ENCODE measurements at regions not wholly inside any gene's neighbourhood (a gene's known extent, or its start where the extent isn't known, plus 50 kb on each side); places are given as distances from the start of the nearest gene placed in this dataset.

DNA sequence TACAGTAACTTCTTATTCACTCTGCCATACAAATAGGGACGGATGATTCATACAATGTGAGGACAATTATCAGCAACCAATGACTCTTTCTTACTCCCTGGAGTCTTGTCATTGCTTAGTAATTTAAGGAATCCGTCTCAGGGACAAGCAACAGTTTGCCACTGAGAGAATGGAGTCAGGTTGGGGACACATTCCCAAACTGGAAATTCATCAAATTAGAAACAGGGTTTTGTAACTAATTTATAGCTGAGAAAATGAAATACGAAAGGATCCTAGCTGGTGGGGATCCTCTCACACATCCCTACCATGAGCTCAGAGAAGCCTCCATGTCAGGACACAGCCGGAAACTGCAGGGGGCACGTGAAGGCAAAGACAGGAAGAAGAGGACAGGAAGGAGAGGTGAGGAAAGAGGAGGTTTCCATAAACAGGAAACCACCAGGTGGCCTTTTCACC, 50.4 kb upstream of the KDR start:
- TF ChIP-seq, protein P1, sequence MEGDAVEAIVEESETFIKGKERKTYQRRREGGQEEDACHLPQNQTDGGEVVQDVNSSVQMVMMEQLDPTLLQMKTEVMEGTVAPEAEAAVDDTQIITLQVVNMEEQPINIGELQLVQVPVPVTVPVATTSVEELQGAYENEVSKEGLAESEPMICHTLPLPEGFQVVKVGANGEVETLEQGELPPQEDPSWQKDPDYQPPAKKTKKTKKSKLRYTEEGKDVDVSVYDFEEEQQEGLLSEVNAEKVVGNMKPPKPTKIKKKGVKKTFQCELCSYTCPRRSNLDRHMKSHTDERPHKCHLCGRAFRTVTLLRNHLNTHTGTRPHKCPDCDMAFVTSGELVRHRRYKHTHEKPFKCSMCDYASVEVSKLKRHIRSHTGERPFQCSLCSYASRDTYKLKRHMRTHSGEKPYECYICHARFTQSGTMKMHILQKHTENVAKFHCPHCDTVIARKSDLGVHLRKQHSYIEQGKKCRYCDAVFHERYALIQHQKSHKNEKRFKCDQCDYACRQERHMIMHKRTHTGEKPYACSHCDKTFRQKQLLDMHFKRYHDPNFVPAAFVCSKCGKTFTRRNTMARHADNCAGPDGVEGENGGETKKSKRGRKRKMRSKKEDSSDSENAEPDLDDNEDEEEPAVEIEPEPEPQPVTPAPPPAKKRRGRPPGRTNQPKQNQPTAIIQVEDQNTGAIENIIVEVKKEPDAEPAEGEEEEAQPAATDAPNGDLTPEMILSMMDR (IDR thresholded peaks at IDR 0.05; ENCODE audit: borderline replicate concordance, insufficient read depth, low read depth, low read length), result no peak
- no peak overlapping the region for H3K4me3 ChIP-seq (ENCODE audit: low read depth, low read length)

DNA sequence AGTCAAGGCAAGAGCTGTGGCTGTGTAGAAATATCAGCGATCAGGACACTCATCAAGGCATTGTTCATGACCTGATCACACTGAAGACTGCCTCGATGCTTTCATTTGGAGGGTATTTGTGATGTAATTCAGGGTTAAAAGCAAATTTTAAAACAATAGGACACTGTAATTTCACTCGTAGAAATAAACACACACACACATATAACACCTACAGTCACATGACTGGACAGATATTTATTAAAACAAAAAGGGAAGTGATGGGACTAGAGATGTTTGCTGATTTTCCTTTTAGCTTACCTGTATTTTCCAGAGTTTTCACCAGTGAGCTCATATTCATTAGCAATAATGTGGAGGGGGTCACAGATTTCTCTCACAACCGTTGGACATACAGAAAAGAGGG, 51.1 kb upstream of the KDR start:
- TF ChIP-seq, protein P1 (IDR thresholded peaks at IDR 0.05; ENCODE audit: borderline replicate concordance, insufficient read depth, low read depth, low read length), result no peak

DNA sequence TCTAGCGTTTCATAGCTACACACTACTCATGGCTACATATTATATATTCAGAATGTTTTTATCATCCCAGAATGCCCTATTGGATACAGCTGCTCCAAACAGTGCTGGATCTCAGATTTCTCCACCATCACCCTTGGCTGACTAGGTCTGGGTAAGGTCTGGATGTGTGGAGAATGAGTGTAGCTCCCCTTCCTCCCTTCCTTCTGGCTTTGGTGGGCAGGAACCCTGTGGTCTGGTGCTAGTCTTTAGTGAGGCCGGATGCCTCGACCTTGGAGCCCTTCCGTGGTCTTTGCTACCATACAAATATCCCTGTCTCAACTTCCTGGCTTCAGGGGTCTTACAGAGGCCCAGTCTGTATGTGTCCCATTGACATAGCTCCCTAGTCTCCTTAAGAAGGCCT, 52.1 kb upstream of the KDR start:
- no peak overlapping the region for H3K4me3 ChIP-seq (ENCODE audit: low read depth, low read length)

More for the DNA sequence above, 51.1 kb upstream of the KDR start:
- no peak overlapping the region for H3K4me3 ChIP-seq (ENCODE audit: low read depth, low read length)

DNA sequence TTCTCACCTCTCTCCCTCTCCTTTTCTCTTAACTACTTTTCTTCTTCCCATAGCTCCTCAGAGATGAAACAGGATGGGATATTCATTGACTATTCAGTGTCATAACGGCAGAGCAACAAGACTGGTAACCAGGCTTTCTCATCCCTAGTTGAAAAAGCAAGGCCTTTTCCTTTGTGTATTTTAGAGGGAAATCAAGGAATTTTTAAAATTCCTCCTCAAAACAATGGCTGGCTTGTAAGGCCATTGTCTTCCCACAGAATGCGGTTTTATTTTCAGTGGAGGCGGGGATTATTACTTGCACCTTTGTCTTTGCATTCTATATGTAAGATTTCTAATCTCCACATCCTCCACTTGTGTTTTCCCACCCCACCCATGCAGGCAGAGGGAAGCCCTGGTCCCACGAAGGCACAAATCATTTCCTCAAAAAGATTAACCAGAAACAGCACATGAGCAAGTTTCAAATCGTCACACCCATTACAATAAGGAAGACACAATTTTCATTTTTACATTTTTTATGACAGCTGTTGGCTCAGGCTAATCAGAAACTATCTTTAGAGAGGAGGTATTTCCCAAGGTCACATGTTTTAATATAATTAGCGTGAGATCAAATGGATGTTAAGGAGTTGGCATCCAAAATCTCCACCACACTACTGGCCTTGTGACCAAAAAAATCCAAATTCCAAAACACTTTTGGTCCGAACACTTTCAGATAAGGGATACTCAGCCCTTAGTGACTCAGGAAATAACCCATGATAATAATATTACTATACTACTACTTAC, 53.0 kb upstream of the KDR start:
- TF ChIP-seq, protein P1 (IDR thresholded peaks at IDR 0.05; ENCODE audit: borderline replicate concordance, insufficient read depth, low read depth, low read length), result no peak
- no peak overlapping the region for H3K4me3 ChIP-seq (ENCODE audit: low read depth, low read length)

More for the DNA sequence above, 52.1 kb upstream of the KDR start:
- TF ChIP-seq, protein P1 (IDR thresholded peaks at IDR 0.05; ENCODE audit: borderline replicate concordance, insufficient read depth, low read depth, low read length), result no peak

DNA sequence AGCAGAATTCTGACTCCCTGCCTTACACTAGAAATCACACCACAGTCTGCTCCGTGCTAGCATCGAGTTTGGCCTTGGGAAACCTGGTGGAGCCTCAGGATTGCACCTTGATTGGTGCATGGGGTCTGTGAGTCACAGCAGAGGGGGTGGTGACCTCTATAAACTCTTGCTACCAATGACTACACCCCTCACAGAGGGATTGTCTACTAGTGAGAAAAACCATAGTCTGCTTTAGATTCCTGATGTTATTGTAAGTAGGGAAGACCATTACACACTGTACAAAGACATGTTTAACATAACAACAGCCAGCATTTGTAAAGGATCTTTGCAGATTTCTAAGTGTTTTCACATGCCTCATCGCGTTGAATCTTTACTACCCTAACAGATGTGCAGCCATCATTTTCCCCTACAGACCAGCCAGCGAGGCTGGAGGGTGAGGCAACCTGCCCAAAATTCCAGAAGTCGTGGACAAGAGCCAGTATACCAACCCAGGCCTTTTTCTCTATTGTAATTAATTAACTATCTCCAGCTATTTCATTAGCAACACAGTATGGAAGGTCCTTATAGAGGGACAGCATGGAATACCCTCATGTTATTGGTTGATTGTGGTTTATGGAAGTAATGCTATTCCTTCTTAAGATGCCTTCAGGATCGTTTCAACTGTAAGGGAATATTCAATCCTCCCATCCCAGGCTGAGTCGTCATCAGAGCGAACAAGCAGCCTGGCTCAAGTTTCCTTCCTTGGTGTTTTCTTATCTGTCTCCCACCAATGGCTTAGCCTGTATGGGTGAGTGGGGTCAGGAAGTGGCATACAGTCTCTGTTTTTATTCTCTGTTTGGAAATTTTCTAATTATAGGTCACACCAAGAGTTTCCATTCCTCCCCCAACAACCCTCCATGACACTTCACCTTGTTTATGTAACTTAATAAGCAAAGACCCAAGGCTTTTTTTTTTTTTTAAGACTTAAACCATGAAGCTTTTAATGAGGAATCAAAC, 55.9 kb upstream of the KDR start:
- no peak overlapping the region for H3K4me3 ChIP-seq (ENCODE audit: low read depth, low read length)
- TF ChIP-seq, protein P1 (IDR thresholded peaks at IDR 0.05; ENCODE audit: borderline replicate concordance, insufficient read depth, low read depth, low read length), result no peak

DNA sequence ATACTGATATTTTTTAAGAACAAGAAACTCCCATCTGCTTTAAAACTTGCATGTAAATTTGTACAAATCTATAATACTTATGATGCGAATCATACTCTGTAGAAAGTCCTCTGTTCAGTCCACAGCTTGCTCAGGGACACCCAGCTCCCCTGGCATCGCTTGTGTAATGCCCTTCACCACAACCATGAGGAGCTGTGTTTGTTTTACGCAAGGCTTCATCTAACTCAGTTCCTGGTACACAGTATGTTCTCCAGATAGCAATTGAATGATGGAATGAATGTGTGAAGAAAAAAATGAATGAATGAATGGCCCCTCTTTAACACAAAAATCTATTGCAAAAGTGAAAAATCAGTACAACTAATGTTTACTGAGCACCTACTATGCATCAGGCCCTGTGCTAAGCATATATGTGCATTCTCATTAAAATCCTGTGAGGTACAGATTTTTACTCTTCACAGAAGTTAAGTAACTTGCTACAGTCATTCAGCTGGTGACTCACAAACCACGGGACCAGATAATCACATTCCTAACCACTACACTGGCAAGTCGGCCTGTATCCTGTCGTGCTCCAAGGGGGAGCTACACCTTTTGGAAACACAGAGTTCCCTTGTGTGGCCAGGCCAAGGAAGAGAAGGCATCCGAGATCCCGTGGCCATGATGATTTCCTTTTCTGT, 58.7 kb upstream of the KDR start:
- TF ChIP-seq, protein P1 (IDR thresholded peaks at IDR 0.05; ENCODE audit: borderline replicate concordance, insufficient read depth, low read depth, low read length), result no peak
- no peak overlapping the region for H3K4me3 ChIP-seq (ENCODE audit: low read depth, low read length)
